ENCODE measurements at regions not wholly inside any gene's neighbourhood (a gene's known extent, or its start where the extent isn't known, plus 50 kb on each side); places are given as distances from the start of the nearest gene placed in this dataset.

GRCh38 chr21:22292144-22292543, 1293.9 kb downstream of the NCAM2 start:
- TF ChIP-seq POLR2A (IDR thresholded peaks at IDR 0.05) (no peak), CTCF (IDR thresholded peaks at IDR 0.05) (no peak)
